Endothelial cell of umbilical vein (primary cell): ENCODE measurements at regions not wholly inside any gene's neighbourhood (a gene's known extent, or its start where the extent isn't known, plus 50 kb on each side); places are given as distances from the start of the nearest gene placed in this dataset.

Source experiments
- BruUV-seq: library from RNA; stranded (reverse); fragments of 400-500 nt; replicated peaks from 2 replicates; lab custom pipeline; 2021; lab: Mats Ljungman, UMichigan
- CTCF ChIA-PET: fragments of 300-600, 350-600 bp; sonication (Branson Sonifier 250); formaldehyde crosslinking; loops from one replicate; lab custom pipeline; 2021; ENCODE audit warnings: antibody characterized with exemption, inconsistent platforms; lab: Charles Lee
- POLR2A ChIA-PET: fragments of 300-600, 350-600 bp; sonication (Branson Sonifier 250); formaldehyde crosslinking; loops from one replicate; lab custom pipeline; 2021; ENCODE audit warnings: antibody characterized with exemption, inconsistent platforms; lab: Charles Lee
- DNase-seq: peaks from one replicate; pipeline ENCODE4 v3.0.0-alpha.2; 2011; ENCODE audit warnings: low read depth, low spot score
- FAIRE-seq: peaks from 2 replicates; lab custom pipeline; 2011; peaks lifted over from hg19 to GRCh38; lab: Jason Lieb, UNC
- H2AFZ ChIP-seq: 2 replicates; pipeline ENCODE4 v1.6.0; 2012; ENCODE audit warnings: low read depth, low read length, control low read depth, inconsistent platforms
- H3K27ac ChIP-seq: 2 replicates; pipeline ENCODE4 v1.5.1; 2011; ENCODE audit warnings: low read depth, mild to moderate bottlenecking, control low read depth, low read length, moderate library complexity; ENCODE audit not compliant: insufficient read depth
- H3K27me3 ChIP-seq, 2 experiments: 2 replicates each; pipeline versions ENCODE4 v1.6.0 to v1.6.1; 2011; ENCODE audit warnings: low read length in 2 of 2, mixed read lengths in 1 of 2; ENCODE audit not compliant: control insufficient read depth in 2 of 2, insufficient read depth in 2 of 2
- H3K36me3 ChIP-seq, 2 experiments: 2 replicates in 1 of 2; 3 replicates in 1 of 2; pipeline ENCODE4 v1.5.1; 2011; ENCODE audit warnings: low read length in 2 of 2, mild to moderate bottlenecking in 1 of 2, moderate library complexity in 1 of 2; ENCODE audit not compliant: control insufficient read depth in 2 of 2, insufficient read depth in 2 of 2; ENCODE audit errors: extremely low read depth in 1 of 2
- H3K4me1 ChIP-seq: 3 replicates; pipeline ENCODE4 v1.5.1; 2011; ENCODE audit warnings: mild to moderate bottlenecking, low read length; ENCODE audit not compliant: control insufficient read depth, insufficient read depth; ENCODE audit errors: extremely low read depth
- H3K4me2 ChIP-seq: 2 replicates; pipeline ENCODE4 v1.6.1; 2011; ENCODE audit warnings: low read length, control low read depth, mixed read lengths; ENCODE audit not compliant: insufficient read depth
- H3K4me3 ChIP-seq, 3 experiments: fragments of 200-600 bp in 1 of 3; sonication (generic), shearing (Covaris generic) in 1 of 3; replicated peaks in 1 of 3; 2 replicates each; pipeline ENCODE4 v1.5.1; 2011 to 2016; ENCODE audit warnings: control low read depth in 3 of 3, low read length in 3 of 3, mild to moderate bottlenecking in 2 of 3, inconsistent platforms in 1 of 3, low read depth in 1 of 3, moderate library complexity in 1 of 3; ENCODE audit not compliant: insufficient read depth in 1 of 3
- H3K79me2 ChIP-seq: 2 replicates; pipeline ENCODE4 v1.6.0; 2012; ENCODE audit warnings: low read length, inconsistent platforms; ENCODE audit not compliant: control insufficient read depth, insufficient read depth
- H3K9ac ChIP-seq: replicated peaks from 2 replicates; pipeline ENCODE3; 2011; ENCODE audit warnings: low read length, control low read depth; ENCODE audit not compliant: insufficient read depth; ENCODE audit errors: extremely low read depth
- H3K9me1 ChIP-seq: replicated peaks from 3 replicates; pipeline ENCODE4 v1.6.0; 2011; ENCODE audit warnings: mild to moderate bottlenecking, low read length; ENCODE audit not compliant: control insufficient read depth, insufficient read depth; ENCODE audit errors: extremely low read depth
- H3K9me3 ChIP-seq: replicated peaks from 2 replicates; pipeline ENCODE4 v1.5.1; 2012; ENCODE audit warnings: low read length, inconsistent platforms; ENCODE audit not compliant: control insufficient read depth, insufficient read depth
- H4K20me1 ChIP-seq: replicated peaks from 2 replicates; pipeline ENCODE3; 2011; ENCODE audit warnings: mild to moderate bottlenecking, low read length; ENCODE audit not compliant: control insufficient read depth, insufficient read depth; ENCODE audit errors: extremely low read depth
- EZH2 ChIP-seq: IDR thresholded peaks from 2 replicates; pipeline ENCODE4 v1.6.1; 2012; ENCODE audit warnings: borderline replicate concordance, low read depth, mild to moderate bottlenecking, moderate library complexity, low read length, inconsistent platforms; ENCODE audit not compliant: severe bottlenecking
- FOS ChIP-seq: IDR thresholded peaks from 2 replicates; pipeline ENCODE4 v1.6.1; 2011; ENCODE audit warnings: mild to moderate bottlenecking, low read length, moderate library complexity, borderline replicate concordance; ENCODE audit not compliant: insufficient read depth
- GATA2 ChIP-seq: IDR thresholded peaks from 2 replicates; pipeline ENCODE4 v1.7.0; 2011; ENCODE audit warnings: low read depth, mild to moderate bottlenecking, moderate library complexity, mixed read lengths, low read length; ENCODE audit not compliant: insufficient read length, insufficient read depth
- JUN ChIP-seq: IDR thresholded peaks from 2 replicates; pipeline ENCODE4 v1.6.1; 2011; ENCODE audit warnings: borderline replicate concordance, low read depth; ENCODE audit not compliant: insufficient read length, insufficient read depth
- MYC ChIP-seq: IDR thresholded peaks from one replicate; pipeline ENCODE4 v1.6.1; 2011; ENCODE audit warnings: mild to moderate bottlenecking, low read depth, low read length
- POLR2A ChIP-seq: IDR thresholded peaks from 2 replicates; pipeline ENCODE4 v1.6.1; 2012; ENCODE audit warnings: low read depth, mild to moderate bottlenecking, control low read depth, low read length
- POLR2AphosphoS5 ChIP-seq: IDR thresholded peaks from 2 replicates; pipeline ENCODE4 v1.6.1; 2012; ENCODE audit warnings: low read depth, mild to moderate bottlenecking, control low read depth, low read length, moderate library complexity; ENCODE audit not compliant: insufficient read depth
- dilution Hi-C: fragments of 300-500 bp; cut with MboI; formaldehyde crosslinking; loops from one replicate; pipeline ENCODE4 v1.15.0; 2019; ENCODE audit warnings: low sequenced_read_pairs; ENCODE audit not compliant: extremely low pct_ligation_motif_present
- intact Hi-C: fragments of 100-400 bp; cut with micrococcal nuclease; formaldehyde crosslinking; loops from one replicate; pipeline ENCODE4 v1.10.0; 2022
- TF ChIP-seq, protein P1 (sequence below), 2 donors: IDR thresholded peaks; 1 replicate in 1 of 2; 2 replicates in 1 of 2; pipeline ENCODE4 v1.5.1; 2011; ENCODE audit warnings: low read length in 2 of 2, mild to moderate bottlenecking in 2 of 2, moderate library complexity in 2 of 2, control low read depth in 1 of 2, inconsistent platforms in 1 of 2, low read depth in 1 of 2; ENCODE audit not compliant: insufficient read depth in 1 of 2; ENCODE audit errors: extremely low read depth in 1 of 2
- TF ChIP-seq, protein P2 (sequence below): IDR thresholded peaks from 2 replicates; pipeline ENCODE4 v1.6.1; 2011; ENCODE audit not compliant: insufficient read depth, insufficient read length

GRCh38 chr6:21447987-21448386, 145.6 kb upstream of the SOX4 start:
- DNase-seq (no peak), FAIRE-seq (no peak)
- no peak overlapping the region for H3K9ac ChIP-seq
- intact Hi-C loops (no loop called here), dilution Hi-C loops (no loop called here)
- no TSS peak for BruUV-seq
- no peak overlapping the region for H3K27ac ChIP-seq
- H2AFZ ChIP-seq, result no peak overlapping the region
- H3K79me2 ChIP-seq, result no peaks in the 10 kb centered on the region
- no peaks in the 10 kb centered on the region for H3K36me3 ChIP-seq
- no peak overlapping the region for H3K4me2 ChIP-seq
- CTCF ChIA-PET, result no interaction called here
- H3K9me3 ChIP-seq, result no peaks in the 10 kb centered on the region
- no peaks in the 10 kb centered on the region for H3K9me1 ChIP-seq
- no peaks in the 10 kb centered on the region for H3K4me1 ChIP-seq
- no peak overlapping the region for H3K4me3 ChIP-seq
- H4K20me1 ChIP-seq, result no peaks in the 10 kb centered on the region
- TF ChIP-seq FOS (no peak), JUN (no peak), EZH2 (no peak), POLR2A (no peak), MYC (no peak), POLR2AphosphoS5 (no peak), GATA2 (no peak)
- TF ChIP-seq, protein P1, sequence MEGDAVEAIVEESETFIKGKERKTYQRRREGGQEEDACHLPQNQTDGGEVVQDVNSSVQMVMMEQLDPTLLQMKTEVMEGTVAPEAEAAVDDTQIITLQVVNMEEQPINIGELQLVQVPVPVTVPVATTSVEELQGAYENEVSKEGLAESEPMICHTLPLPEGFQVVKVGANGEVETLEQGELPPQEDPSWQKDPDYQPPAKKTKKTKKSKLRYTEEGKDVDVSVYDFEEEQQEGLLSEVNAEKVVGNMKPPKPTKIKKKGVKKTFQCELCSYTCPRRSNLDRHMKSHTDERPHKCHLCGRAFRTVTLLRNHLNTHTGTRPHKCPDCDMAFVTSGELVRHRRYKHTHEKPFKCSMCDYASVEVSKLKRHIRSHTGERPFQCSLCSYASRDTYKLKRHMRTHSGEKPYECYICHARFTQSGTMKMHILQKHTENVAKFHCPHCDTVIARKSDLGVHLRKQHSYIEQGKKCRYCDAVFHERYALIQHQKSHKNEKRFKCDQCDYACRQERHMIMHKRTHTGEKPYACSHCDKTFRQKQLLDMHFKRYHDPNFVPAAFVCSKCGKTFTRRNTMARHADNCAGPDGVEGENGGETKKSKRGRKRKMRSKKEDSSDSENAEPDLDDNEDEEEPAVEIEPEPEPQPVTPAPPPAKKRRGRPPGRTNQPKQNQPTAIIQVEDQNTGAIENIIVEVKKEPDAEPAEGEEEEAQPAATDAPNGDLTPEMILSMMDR (IDR thresholded peaks at IDR 0.05; ENCODE audit: extremely low read depth in 1 of 2, insufficient read depth in 1 of 2, low read depth in 1 of 2, low read length in 2 of 2), result no peak
- TF ChIP-seq, protein P2, sequence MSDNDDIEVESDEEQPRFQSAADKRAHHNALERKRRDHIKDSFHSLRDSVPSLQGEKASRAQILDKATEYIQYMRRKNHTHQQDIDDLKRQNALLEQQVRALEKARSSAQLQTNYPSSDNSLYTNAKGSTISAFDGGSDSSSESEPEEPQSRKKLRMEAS, result no peak
- POLR2A ChIA-PET, result no interaction called here
- H3K27me3 ChIP-seq, result peaks cover 0 to 1% of the 10 kb centered on the region in 2 experiments
